ENCODE measurements at regions not wholly inside any gene's neighbourhood (a gene's known extent, or its start where the extent isn't known, plus 50 kb on each side); places are given as distances from the start of the nearest gene placed in this dataset.

- peaks cover 0 to 10% of the 10 kb centered on the region in 2 donors for H3K9me3 ChIP-seq
- H3K4me1 ChIP-seq = no peaks in the 10 kb centered on the region
- no peaks in the 10 kb centered on the region for H3K27me3 ChIP-seq
- H3K36me3 ChIP-seq = no peaks in the 10 kb centered on the region
- H3K27ac ChIP-seq = no peak overlapping the region
- H3K4me3 ChIP-seq = no peak overlapping the region
- no peak for TF ChIP-seq CTCF (IDR thresholded peaks at IDR 0.05)
- DNase-seq (ENCODE audit: low spot score) = no peak
Measured at GRCh38 chr12:20289520-20289919, 78.8 kb upstream of the PDE3A start.

- no peak for TF ChIP-seq CTCF (IDR thresholded peaks at IDR 0.05)
- DNase-seq (ENCODE audit: low spot score) = no peak
- Histone ChIP-seq H3K4me3 (no peak overlapping the region), H3K27me3 (no peaks in the 10 kb centered on the region), H3K4me1 (no peaks in the 10 kb centered on the region), H3K27ac (no peak overlapping the region), H3K9me3 (peaks cover 0 to 15% of the 10 kb centered on the region in 2 donors), H3K36me3 (no peaks in the 10 kb centered on the region)
Measured at GRCh38 chr12:20300457-20300856, 67.9 kb upstream of the PDE3A start.

- no peak for DNase-seq (ENCODE audit: low spot score)
- Histone ChIP-seq H3K4me3 (no peak overlapping the region), H3K36me3 (no peaks in the 10 kb centered on the region), H3K27me3 (no peaks in the 10 kb centered on the region), H3K9me3 (peaks cover 0 to 21% of the 10 kb centered on the region in 2 donors), H3K27ac (no peak overlapping the region), H3K4me1 (no peaks in the 10 kb centered on the region)
- no peak for TF ChIP-seq CTCF (IDR thresholded peaks at IDR 0.05)
Measured at GRCh38 chr12:20305470-20305869, 62.9 kb upstream of the PDE3A start.

GRCh38 chr12:20309504-20310148 is 58.7 kb upstream of the PDE3A start:
- peaks cover 0 to 21% of the 10 kb centered on the region in 2 donors for H3K9me3 ChIP-seq
- H3K36me3 ChIP-seq = no peaks in the 10 kb centered on the region
- H3K27me3 ChIP-seq = no peaks in the 10 kb centered on the region
- no peak for DNase-seq (ENCODE audit: low spot score)
- H3K4me3 ChIP-seq = no peak overlapping the region
- TF ChIP-seq CTCF (IDR thresholded peaks at IDR 0.05) = no peak
- peak overlapping the region in 1 of 2 donors; percentile 54 for H3K27ac ChIP-seq
- peaks cover 0 to 5% of the 10 kb centered on the region in 2 donors for H3K4me1 ChIP-seq

GRCh38 chr12:20314328-20314727 is 54.0 kb upstream of the PDE3A start:
- TF ChIP-seq CTCF (IDR thresholded peaks at IDR 0.05) = no peak
- Histone ChIP-seq H3K27ac (peak overlapping the region in 1 of 2 donors; percentile 22), H3K27me3 (no peaks in the 10 kb centered on the region), H3K36me3 (no peaks in the 10 kb centered on the region), H3K4me1 (peaks cover 0 to 8% of the 10 kb centered on the region in 2 donors), H3K4me3 (no peak overlapping the region), H3K9me3 (no peaks in the 10 kb centered on the region)
- DNase-seq (ENCODE audit: low spot score) = no peak

GRCh38 chr12:20317554-20317953 is 50.8 kb upstream of the PDE3A start:
- Histone ChIP-seq H3K36me3 (no peaks in the 10 kb centered on the region), H3K9me3 (no peaks in the 10 kb centered on the region), H3K4me1 (peaks cover 0 to 11% of the 10 kb centered on the region in 2 donors), H3K4me3 (no peak overlapping the region), H3K27ac (no peak overlapping the region), H3K27me3 (no peaks in the 10 kb centered on the region)
- no peak for TF ChIP-seq CTCF (IDR thresholded peaks at IDR 0.05)
- DNase-seq (ENCODE audit: low spot score) = no peak
